ENCODE measurements at regions not wholly inside any gene's neighbourhood (a gene's known extent, or its start where the extent isn't known, plus 50 kb on each side); places are given as distances from the start of the nearest gene placed in this dataset.

DNA sequence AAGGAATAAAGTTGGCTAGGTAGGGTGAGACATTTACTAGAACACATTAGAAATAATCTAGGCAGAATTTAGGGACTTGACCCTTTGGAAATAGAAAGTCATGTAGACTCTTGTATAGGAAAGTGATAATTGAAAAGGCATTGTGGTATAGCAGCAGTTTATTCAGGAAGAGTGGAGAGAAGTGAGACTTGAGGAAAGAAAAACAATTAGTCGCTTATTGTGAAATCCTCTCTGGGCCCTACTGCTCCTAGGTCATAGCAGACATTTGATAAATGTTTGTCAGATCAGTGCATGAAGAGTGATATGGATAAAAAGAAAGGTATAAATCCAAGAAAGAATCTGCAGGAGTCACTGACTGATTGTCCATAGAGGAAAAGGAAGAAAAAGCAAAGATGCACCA is 337.6 kb downstream of the HNRNPD start:
- no peak for DNase-seq

DNA sequence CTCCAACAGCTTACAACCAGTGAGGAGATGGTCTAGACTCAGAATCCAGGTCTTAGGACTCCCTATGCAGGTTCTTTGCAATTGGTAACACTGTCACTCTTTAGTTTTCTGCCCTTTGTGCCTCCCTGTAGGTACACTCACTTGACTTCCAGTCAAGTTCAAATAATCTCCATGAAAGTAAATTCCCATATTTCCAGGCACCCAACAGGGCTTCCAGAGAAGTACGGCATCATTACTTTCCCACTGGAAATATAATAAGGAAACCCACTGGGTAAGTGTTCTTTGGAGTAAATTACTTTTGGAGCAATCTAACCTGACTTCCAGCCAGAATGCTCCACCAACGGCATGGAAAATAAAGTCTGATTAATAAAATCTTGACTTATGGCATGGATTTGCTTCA is 338.9 kb downstream of the HNRNPD start:
- DNase-seq, result no peak

DNA sequence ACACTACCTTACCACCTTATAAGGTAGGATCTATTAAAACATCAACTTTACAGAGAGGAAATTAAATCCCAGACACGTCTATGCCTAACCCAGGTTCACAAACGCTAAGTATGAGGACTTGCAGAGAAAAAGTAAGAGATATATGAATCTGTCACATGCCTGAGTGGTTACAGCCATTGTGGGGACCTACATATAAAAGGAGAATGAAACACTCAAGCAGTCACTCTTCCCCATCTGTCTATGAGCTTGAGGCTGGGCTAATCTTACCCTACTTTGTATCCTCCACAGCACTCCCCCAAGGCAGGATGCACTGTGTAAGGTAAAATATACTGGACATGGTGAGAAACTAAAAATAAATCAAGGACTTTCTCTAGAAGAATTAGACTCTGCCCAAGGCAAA is 339.9 kb downstream of the HNRNPD start:
- no peak for DNase-seq

DNA sequence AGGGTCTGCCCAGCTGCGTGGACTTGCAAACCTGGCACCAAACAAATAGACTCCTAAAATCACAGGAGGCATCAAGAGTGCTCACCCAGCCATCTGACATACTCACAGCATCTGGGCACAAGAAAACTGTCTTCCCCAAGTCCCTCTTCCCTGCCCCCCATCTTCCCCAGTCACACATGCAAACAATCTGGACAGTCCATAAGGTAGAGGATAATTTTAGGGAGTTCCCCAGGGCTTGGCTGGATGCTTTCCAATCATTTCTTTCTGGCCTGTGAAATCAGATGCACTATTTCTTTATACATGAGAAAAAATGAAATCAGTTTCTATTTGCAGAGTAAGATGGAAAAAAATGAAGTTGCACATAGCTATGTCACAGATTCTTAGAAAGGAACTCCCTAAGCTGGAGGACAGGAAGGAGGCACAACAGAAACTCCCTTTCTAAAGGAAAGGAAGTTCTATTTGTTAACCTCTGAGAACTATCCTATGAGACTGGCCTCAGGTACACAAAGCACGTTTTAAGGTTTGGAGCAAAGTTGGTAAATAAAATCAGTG is 342.3 kb downstream of the HNRNPD start:
- DNase-seq, result peak in 1 of 56 donors; percentile 5

DNA sequence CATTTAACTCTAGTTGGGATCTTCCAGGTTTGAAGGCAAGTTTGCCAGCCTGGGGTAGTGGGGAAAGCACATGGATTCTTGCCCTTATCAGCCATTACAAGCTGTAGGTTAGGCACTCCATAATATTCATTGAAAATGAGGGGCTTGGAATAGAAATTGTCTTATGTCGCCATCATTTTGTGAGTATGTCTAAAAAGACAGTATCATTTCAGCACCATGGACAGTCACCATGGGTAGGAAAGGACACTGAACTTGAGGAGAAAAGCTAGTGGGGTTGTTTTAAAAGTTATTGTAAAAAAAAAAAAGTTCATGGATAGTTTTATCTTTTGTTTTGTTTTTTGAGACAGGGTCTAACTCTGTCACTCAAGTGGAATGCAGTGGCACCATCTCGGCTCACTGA is 356.1 kb downstream of the HNRNPD start:
- DNase-seq, result no peak

DNA sequence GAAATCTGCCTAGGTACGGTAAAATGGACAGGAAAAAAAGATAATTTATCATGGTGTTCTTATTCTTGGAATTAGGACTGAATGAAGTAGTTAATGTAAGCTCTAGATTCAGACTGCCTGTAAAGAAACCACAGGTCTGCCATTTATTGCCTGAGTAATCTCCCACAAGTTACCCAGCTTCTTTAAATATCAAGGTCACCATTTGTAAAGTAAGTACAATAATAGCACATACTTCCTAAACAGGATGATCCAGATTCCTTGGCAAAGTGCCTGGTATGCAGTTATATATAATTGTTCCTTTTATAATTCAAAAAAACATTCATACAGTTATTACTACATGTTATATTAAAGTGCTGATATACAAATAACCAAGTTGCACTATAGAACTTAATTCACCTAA is 368.6 kb downstream of the HNRNPD start:
- DNase-seq, result peak in 1 of 56 donors; percentile 0

DNA sequence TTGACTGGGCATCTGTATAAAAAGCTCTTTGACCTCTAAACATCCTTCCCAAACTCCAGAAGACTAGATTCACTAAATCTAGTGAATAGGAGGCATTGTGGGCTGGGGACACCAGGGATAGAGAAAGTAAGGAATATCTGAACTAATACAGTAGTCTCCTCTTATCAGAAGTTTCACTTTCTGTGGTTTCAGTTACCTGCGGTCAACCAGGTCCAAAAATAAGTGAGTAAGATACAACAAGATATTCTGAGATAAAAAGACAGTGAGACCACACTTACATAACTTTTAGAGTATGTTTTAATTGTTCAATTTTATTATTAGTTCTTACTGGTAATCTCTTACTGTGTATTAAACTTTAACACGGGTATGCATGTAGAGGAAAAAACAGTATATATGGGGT is 376.5 kb downstream of the HNRNPD start:
- no peak for DNase-seq

DNA sequence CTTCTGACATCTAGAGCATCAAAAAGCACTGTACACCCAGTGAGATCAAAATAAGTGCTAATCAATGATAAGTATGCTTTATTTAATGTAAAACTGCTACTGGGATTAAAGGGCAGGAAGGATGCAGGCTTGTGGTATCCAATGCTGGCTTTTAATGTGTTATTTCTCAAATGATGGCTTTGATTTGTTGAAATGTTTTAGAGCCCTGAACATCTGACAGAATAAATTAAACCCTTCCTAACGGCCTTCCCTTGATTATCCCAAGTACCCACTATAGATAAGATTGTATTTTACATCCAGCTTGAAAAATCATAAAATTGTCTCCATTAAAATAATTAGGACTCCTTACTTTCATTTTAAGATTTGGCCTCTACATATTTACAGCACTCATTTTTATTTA is 382.9 kb downstream of the HNRNPD start:
- DNase-seq, result no peak

DNA sequence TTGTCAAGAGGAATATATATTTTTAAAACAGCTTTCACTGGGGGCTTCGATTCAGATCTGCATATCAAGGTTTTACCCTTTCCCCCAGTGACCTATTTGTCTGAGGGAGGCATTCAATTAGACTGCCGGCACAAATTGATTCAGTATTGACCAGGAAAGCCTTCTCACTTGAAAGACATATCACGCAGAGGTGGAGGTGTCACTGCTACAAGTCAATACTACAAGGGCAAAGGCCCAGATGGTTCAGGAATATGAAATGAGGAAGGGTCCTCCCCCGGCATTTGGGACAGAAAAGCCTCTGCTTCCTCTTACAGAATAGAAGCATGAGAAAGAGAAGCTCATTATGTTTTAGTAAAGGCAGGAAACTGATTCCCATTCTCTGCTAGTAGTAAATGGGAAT is 383.6 kb downstream of the HNRNPD start:
- no peak for DNase-seq

DNA sequence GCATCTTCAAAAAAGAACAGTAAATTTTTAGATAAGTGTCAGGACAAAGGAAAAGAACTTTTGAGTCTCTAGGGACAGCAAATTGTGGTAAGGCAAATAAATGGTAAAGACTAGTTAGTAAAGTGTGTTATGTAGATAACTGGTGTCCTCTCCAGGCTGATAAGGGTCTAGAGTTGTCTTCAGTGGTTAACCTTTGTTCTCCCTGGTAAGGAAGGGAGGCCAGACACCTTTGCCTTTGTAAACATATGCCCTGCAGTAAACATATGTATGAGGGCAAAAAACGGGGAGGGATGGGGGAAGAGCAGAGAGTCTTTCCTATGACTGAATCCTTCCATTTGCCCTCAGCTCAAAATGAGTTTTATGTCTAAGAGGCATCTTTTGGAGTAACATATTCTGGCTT is 384.6 kb downstream of the HNRNPD start:
- DNase-seq, result no peak

DNA sequence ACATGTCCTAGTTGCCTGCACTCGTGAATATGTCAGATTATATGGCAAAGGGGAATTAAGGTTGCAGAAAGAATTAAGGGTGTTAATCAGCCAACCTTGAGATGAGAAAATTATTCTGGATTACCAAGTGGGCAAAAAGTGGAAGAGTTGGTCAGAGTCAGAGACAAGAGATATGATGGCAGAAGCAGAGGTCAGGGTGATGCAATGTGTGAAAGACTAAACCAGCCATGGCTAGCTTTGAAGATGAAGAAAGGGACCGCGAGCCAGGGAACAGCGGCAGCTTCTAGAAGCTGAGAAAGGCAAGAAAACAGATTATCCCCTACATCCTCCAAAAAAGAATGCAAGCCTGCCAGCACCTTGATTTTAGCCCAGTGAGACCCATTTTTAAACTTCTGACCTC is 385.6 kb downstream of the HNRNPD start:
- no peak for DNase-seq

DNA sequence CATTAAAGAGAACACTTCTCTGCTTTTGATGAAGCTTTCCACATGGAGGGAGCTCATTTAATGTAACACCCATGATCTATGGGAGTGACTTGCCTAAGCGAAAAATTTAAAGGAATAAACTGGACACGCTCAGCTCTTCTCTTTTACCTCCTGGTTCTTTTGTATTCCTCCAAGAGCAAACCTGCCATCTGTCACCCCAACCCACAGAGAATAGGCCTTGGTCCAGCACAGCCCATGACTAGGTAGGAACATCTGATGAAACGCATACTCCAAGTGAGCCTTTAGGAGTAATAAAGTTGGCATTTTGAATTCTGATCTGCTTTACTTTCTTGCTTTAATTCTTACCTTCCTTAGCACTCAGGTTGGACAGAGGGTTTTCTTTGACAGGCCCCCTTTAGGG is 389.0 kb downstream of the HNRNPD start:
- DNase-seq, result no peak

DNA sequence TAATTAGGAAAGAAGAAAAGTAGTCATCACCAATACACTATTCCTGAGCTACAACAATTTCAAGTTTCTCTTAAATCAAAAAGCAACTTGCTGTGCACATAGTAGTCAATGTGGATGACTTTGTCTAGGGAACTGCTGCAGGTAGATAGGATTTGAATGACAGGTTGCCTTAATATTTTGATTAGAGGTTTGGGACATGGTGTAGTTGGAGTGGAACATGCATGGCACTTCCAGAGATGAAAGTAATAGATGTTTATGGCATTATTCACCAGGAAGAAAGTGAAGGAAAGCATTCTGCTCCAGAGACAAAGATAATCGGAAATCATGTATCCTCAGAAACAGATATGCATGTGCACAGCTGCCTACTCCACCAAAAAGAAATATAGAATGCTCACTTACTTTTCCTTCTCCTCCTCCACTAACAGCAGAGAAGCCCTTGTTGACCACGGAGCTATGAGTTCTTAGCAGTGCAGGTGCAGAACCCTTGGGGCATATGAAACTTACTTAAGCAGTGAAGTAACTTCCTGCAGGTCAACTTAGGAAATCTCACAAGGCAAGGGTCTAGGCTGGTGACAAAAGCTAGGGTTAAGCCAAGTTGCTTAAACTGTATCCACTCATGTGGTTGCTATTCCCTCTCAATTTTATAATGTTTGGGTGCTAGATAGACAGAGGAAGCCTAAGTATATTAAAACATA is 390.8 kb downstream of the HNRNPD start:
- DNase-seq, result no peak

DNA sequence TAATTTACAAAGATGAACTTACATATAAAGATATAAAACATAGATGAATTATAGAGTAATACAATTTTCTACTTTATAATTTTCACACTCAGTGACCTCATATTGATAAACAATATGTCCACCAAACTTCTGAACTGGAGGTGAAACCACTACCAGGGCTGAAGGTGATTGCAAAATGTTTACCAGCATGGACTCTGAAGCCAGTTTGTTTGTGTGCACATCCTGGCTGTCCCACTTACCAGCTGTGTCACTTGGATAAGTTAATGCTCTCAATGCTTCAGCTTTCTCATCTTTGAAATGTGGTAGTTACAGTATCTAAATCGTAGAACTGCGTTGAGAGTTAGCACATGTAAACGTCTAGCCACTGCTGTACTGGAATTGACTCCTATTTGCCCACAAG is 392.6 kb downstream of the HNRNPD start:
- no peak for DNase-seq

DNA sequence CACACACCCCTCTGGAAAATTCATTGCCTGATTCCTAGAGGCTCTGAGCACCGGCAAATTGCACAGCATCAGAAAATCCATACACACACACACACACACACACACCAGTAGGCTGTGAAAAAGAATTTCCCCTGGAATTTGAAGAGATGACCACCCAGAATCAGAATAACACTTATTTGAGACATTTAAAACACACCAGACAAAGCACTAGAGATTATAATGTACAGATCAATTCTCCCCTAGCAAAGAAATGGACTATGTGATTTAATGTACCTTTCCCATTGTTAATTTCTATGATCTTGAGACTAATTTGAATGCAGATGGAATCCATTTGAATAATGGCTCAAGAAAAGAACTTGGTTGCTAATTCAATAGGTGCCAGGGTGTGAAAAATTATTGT is 399.3 kb downstream of the HNRNPD start:
- DNase-seq, result no peak

DNA sequence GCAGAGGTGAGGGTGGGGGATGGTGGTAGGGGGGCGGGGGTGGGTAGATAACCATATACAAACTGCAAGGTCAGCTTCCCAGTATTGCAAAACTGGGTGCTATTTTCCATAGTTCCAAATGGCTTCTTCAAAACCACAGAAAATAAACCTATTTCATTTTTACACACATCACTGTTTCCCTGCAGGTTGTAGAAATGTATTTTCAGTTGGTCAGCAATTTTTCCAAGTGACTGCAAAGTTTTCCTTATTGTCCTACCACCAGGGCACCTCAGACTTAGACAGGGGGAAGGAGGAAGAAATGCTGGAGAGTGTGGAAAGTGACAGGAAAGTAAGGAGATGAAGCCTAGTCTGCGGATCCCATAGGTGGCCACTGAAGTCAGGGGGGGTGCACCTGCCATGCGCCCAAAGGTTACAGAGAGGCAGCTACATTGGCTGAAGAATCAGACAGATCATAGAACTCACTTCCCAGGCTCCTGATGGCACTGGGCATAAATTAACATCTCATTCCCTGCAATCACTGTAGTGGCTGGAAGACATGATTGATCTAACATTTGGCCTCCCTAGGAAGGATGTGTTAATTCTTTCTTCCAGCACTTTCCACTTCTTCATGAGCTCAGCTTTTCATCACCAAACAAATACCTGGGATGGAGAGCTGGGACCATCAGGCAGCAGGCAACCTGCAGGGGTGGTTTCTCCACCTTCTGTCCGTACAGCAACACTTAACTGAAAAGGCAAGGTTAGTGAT is 402.0 kb downstream of the HNRNPD start:
- DNase-seq, result no peak

DNA sequence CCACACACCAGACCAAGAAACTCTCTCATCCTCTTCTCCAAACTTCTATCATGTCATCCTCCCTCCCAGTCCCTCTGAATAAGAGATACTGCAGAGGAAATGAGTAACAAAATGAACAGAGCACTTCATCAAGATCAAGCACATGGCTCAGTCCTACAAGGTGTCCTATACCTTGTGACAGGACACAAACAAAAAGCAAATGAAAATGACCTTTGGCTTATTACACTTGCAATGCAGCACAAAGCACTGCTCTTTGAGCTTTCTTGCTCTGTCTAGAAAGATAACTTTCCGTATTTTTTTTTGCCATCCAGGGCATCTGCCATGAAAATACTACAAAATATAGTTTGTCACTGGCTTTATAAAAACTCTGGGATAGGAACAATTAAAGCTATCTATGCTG is 402.7 kb downstream of the HNRNPD start:
- DNase-seq, result no peak

DNA sequence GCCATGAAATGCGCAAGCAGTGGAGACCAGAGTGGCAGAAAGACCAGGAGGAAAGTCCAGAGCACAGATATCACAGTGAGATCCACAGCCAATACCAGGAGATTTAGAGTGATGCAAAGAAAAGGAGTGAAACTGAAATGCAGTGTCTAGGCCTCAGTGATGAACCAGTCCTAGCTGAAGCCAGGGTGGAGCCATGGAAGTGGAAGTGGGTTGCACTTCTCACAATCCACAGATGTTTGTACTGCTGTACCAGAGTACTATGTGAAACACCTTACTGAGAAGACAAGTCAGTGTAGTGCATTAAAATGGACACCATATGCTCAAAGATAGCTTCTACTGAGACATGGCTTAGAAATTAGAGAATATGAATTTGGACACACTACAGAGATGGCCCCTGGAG is 403.3 kb downstream of the HNRNPD start:
- no peak for DNase-seq

DNA sequence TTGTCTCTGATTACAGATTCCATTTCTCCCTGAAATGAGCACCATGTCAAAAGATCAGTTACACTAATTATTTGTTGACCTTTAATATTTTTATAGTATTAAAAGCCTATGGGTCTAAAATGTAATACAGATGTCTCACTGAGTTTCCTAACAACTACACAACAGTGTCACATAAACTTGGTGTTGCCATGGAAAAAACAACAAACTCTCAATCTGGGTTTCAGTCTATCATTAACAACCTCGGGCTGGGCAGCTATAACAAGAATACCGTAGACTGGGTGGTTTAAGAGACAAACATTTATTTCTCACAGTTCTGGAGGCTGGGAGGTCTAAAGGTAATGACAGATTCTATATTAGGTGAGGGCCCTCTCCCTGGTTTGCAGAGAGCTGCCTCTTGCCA is 407.1 kb downstream of the HNRNPD start:
- DNase-seq, result no peak

DNA sequence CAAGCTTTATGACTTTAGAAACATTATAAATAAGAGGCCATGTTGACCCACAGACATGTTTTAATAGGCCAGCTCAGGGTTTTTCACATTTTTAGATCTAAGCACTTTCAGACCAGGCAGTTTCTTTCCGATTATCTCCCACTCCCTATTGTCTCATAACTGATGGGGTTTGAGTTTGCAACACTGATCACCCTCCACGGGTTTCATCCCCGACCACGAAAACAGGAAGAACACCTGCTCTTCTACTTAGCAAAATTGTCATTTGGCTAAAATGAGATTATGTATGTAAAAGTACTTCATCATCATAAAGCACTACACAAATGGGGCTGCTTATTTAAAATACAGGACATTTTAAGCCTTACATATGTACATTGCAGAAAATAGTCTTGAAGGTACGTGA is 407.9 kb downstream of the HNRNPD start:
- DNase-seq, result no peak

DNA sequence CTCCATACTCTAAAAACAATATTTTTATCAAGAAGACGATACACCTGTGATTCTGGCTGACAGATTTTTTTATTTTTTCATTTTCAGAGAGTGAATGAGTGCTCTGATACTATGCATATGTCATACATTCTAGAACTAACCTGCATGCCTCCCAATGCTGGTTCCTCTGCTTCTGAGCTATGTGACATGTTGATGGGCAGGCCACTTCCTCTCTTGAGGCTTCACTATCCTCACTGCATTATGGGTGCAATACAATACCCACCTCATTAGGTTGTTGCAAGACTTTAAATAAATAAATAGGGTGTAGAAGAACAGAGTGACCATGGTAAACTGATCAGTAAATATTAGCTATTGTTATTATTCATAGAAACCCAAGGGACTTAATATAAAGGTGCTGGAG is 408.3 kb downstream of the HNRNPD start:
- DNase-seq, result no peak

DNA sequence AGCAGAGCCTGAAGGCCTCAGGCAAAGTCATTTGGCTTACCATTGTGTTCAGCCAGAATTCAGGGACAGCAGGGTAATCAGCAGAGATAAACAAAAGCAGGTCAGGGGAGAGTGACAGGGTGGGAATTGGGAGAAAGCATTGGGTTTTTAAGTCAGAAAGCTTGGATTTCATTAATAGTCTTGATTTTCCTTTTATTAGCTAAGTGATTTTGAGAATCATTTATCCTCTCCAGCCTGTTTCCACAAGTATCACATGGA is 410.1 kb downstream of the HNRNPD start:
- no peak for DNase-seq

DNA sequence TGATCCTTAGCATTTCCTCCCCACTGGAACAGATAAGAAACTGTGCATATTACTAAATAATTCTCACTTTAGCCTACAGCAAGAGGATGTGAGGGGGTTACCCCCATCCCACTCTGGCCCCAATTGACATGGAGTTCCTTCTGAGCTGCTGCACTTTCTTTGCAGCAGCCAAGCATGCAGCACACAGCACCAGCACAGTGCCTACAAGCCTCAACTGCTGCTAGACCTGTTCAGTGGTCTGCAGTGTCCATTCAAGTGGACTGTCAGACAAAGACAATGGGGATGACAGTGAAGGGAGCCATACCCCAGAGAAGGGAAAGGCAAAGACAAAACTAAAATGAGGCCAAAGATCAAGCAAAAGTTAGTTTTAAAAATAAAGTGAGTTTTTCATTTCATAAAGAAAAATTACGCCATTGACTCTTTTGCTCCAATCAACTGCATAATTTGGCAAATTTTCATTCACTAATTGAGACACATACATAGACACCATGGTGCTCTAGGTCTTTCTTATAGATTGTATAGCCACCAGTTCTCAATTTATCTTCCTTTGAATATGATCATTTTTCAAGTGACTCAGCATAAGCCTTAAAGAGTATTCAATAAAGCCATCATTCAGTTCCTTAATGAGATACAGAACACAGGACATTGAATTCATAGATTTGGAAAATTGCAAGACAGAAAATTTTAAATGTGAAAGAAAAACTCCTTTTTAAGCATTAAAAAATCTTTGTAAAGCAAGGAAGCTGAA is 410.6 kb downstream of the HNRNPD start:
- no peak for DNase-seq
